Pancreas (tissue), 10 donors: ENCODE measurements at regions not wholly inside any gene's neighbourhood (a gene's known extent, or its start where the extent isn't known, plus 50 kb on each side); places are given as distances from the start of the nearest gene placed in this dataset.

Source experiments
- ATAC-seq, 4 donors: fragments of 200-7000 bp; cut with Tn5 transposase; one replicate each; pipeline versions ENCODE4 v1.8.0 to v1.9.1; 2020; ENCODE audit warnings: mild to moderate bottlenecking in 4 of 4, moderate library complexity in 4 of 4
- DNase-seq, 6 donors: peaks; one replicate each; pipeline ENCODE4 v3.0.0-alpha.2; 2020
- FAIRE-seq: peaks from 2 replicates; lab custom pipeline; 2012; peaks lifted over from hg19 to GRCh38; lab: Jason Lieb, UNC
- H3K27ac ChIP-seq, 4 donors: fragments of 200-600 bp; sonication (generic); 1 replicate in 3 of 4; 2 replicates in 1 of 4; pipeline versions ENCODE4 v1.5.0 to v1.8.0; 2020
- H3K27me3 ChIP-seq, 4 donors: fragments of 200-600 bp; one replicate each; pipeline ENCODE4 v1.8.0; 2021
- H3K36me3 ChIP-seq, 3 donors: fragments of 200-600 bp; sonication (generic) in 1 of 3; one replicate each; pipeline versions ENCODE4 v1.5.0 to v1.8.0; 2020 to 2021
- H3K4me1 ChIP-seq, 3 donors: fragments of 200-600 bp; one replicate each; pipeline ENCODE4 v1.8.0; 2021
- H3K4me3 ChIP-seq, 4 donors: fragments of 200-600 bp; sonication (generic) in 2 of 4; one replicate each; pipeline versions ENCODE4 v1.5.0 to v1.8.0; 2020 to 2021
- H3K9me3 ChIP-seq, 4 donors: fragments of 200-600 bp; one replicate each; pipeline ENCODE4 v1.8.0; 2021
- WGBS, 2 donors: extraction: QIAGEN DNeasy Blood & Tissue Kit; methylation state at CpG; one replicate each; pipeline ENCODE4 v1.1.7; 2013; 5-methylcytosine and 5-hydroxymethylcytosine counted together
- intact Hi-C, 3 donors: fragments of 100-400 bp; cut with DNase I; formaldehyde crosslinking; loops; one replicate each; pipeline versions ENCODE4 v1.11.1 to v1.14.2; 2022
- TF ChIP-seq, protein P1 (sequence below), 4 donors: fragments of 200-600 bp; sonication (generic) in 3 of 4; IDR thresholded peaks; one replicate each; pipeline versions ENCODE4 v1.5.0 to v1.8.0; 2021; ENCODE audit warnings: antibody characterized with exemption in 4 of 4
- donor health status: healthy with polysubstance abuse.
- donor health status: DM: no; HTN: no; CAD: no; lungs with moderate emphysema.
- donor health status: DM: no; HTN: no; CAD: no.
- donor health status: control.
- donor health status: control.
- donor health status: Bipolar disorder and iron deficiency.
- donor health status: DM: yes; HTN: yes; CAD: no.
- donor health status: DM: no; HTN: no; CAD: no.
- donor health status: DM: no; HTN: no; CAD: no.
- donor health status: DM: yes; HTN: yes; CAD: no.

DNA sequence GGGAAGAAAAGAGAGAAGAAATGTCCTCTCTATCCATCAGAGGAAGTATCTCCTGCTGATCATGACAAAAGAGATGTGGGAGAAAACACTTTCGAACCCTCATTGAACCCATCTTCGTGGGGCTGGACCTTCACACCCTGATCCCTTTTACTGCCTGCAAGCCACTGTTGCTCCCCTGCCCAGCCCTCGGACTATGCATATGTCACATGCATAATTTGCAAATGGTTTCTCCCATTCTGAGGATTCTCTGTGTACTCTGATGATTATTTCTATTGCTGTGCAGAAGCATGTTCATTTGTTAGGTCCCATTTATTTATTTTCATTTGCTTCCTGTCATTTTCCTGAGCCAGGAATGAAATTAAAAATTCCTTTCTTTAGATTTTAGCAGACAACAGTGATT is 64.7 kb downstream of the DNAAF9 start:
- Histone ChIP-seq H3K36me3 (peaks cover 0 to 12% (median 0%) of the 10 kb centered on the region in 3 donors), H3K27ac (no peak overlapping the region), H3K4me3 (no peak overlapping the region), H3K27me3 (no peaks in the 10 kb centered on the region), H3K9me3 (no peaks in the 10 kb centered on the region), H3K4me1 (peaks cover 0 to 8% (median 4%) of the 10 kb centered on the region in 3 donors)
- TF ChIP-seq, protein P1, sequence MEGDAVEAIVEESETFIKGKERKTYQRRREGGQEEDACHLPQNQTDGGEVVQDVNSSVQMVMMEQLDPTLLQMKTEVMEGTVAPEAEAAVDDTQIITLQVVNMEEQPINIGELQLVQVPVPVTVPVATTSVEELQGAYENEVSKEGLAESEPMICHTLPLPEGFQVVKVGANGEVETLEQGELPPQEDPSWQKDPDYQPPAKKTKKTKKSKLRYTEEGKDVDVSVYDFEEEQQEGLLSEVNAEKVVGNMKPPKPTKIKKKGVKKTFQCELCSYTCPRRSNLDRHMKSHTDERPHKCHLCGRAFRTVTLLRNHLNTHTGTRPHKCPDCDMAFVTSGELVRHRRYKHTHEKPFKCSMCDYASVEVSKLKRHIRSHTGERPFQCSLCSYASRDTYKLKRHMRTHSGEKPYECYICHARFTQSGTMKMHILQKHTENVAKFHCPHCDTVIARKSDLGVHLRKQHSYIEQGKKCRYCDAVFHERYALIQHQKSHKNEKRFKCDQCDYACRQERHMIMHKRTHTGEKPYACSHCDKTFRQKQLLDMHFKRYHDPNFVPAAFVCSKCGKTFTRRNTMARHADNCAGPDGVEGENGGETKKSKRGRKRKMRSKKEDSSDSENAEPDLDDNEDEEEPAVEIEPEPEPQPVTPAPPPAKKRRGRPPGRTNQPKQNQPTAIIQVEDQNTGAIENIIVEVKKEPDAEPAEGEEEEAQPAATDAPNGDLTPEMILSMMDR (IDR thresholded peaks at IDR 0.05): no peak
- FAIRE-seq (no peak), ATAC-seq (no peak), DNase-seq (no peak)
- WGBS, 2 donors: 94 to 100% methylated on average over 3 of the region's 3 CpGs
- intact Hi-C loops: no loop called here

DNA sequence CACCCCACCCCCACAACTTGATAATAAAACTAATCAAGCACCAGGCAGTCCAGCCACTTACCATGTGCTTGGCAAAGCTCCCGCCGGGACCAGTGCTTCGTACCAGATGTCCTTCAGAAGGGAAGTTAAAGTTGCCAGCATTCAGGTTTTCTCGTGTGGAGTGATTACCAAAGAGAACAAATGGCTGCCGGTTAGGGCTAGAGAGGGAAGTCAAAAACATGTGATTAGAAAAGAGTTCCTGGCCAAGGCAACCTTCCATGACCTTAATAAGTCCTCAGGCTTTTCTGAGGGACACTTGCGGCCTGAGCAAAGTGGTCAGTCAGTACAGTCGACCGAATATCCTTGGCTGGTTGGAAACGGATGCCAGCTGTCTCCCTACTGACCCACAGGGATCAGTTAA is 67.0 kb downstream of the DNAAF9 start:
- intact Hi-C loops: no loop called here
- H3K27me3 ChIP-seq: no peaks in the 10 kb centered on the region
- peak overlapping the region in 3 of 4 donors; percentile 30 to 66 (median 53) for H3K27ac ChIP-seq
- TF ChIP-seq, protein P1 (IDR thresholded peaks at IDR 0.05): no peak
- peak; percentile 86 to 96 (median 92) for ATAC-seq
- H3K4me3 ChIP-seq: no peak overlapping the region
- no peaks in the 10 kb centered on the region for H3K9me3 ChIP-seq
- no peak for FAIRE-seq
- 19 to 21% methylated on average over 9 of the region's 9 CpGs for WGBS, 2 donors
- peak; percentile 72 to 92 (median 78) for DNase-seq
- peaks cover 0 to under 1% (median 0%) of the 10 kb centered on the region in 3 donors for H3K36me3 ChIP-seq
- H3K4me1 ChIP-seq: peaks cover 0 to 8% (median 4%) of the 10 kb centered on the region in 3 donors

DNA sequence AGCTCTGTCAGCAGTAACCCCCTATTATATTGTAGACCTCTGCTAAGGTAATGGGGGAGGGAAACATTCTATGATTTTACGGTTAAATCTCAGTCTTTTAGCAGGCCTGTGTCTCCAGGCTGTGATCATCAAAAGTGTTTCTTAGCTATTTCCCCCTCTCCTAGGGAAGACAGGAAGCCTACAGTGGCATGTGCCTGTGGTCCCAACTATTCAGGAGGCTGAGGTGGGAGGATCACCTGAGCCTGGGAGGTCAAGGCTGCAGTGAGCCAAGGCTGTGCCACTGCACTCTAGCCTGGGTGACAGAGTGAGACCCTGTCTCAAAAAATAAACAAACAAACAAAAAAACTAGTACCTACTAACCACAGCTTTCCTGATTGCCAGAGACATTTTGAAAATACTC is 67.9 kb downstream of the DNAAF9 start:
- H3K27ac ChIP-seq: no peak overlapping the region
- H3K4me3 ChIP-seq: no peak overlapping the region
- TF ChIP-seq, protein P1 (IDR thresholded peaks at IDR 0.05): no peak
- WGBS, 2 donors: 96 to 98% methylated on average over 1 of the region's 1 CpG
- intact Hi-C loops: no loop called here
- H3K36me3 ChIP-seq: no peaks in the 10 kb centered on the region
- H3K9me3 ChIP-seq: no peaks in the 10 kb centered on the region
- no peak for DNase-seq
- no peak for FAIRE-seq
- peaks cover 0 to 8% (median 4%) of the 10 kb centered on the region in 3 donors for H3K4me1 ChIP-seq
- no peaks in the 10 kb centered on the region for H3K27me3 ChIP-seq
- ATAC-seq: no peak

DNA sequence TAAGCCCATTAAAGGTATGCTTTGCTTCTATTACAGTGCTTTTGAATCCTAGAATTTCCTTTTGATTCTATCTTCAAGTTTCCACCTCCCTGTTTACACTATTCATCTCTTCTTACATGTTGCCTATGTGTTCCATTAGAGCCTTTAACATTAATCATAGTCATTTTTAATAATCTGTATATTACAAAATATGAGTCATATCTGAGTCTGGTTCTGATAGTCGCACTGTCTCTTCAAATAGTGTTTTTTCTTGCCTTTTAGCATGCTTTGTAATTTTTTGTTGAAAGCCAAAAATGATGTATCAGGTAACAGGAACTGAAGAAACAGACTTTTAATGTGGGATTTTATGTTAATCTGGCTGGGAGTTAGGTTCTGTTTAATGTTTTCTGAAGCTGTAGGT is 68.4 kb downstream of the DNAAF9 start:
- intact Hi-C loops: no loop called here
- H3K27ac ChIP-seq: no peak overlapping the region
- TF ChIP-seq, protein P1 (IDR thresholded peaks at IDR 0.05): no peak
- no peak overlapping the region for H3K4me3 ChIP-seq
- H3K4me1 ChIP-seq: peaks cover 0 to 8% (median 4%) of the 10 kb centered on the region in 3 donors
- no peaks in the 10 kb centered on the region for H3K9me3 ChIP-seq
- WGBS, 2 donors: 94 to 96% methylated on average over 1 of the region's 1 CpG
- no peak for FAIRE-seq
- H3K36me3 ChIP-seq: no peaks in the 10 kb centered on the region
- no peaks in the 10 kb centered on the region for H3K27me3 ChIP-seq
- ATAC-seq: no peak
- DNase-seq: no peak

DNA sequence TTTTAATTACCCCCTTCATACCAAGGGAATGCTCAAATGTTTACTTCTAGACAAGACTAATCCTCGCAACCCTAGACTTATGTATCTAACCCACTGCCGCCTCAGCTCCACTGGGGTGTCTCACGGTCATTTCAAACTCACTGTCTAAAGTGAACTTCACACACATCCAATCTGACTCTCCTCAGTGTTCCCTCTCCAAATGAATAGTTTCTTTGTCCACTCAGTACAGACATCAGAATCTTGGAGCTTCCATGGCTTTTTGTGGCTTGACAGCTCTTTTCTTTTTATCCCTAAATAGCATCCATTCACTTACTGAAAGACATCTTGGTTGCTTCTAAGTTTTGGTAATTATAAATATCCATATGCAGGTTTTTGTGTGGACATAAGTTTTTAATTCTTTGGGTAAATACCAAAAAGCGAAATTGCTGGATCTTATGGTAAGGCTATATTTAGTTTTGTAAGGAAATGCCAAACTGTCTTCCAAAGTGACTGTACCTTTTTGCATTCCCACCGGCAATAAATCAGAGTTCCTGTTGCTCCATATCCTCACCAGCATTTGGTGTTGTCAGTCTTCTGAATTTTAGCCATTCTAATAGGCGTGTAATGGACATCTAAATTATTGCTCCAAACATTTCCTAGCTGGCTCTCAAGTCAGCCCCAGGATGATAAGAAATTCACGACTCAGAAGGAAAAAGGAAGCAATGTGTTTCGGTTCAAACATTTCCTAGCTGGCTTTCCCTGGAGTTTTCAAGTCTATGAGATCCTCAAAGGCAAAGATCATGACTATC is 73.1 kb downstream of the DNAAF9 start:
- DNase-seq (no peak), ATAC-seq (no peak), FAIRE-seq (no peak)
- TF ChIP-seq, protein P1 (IDR thresholded peaks at IDR 0.05): no peak
- Histone ChIP-seq H3K4me1 (no peaks in the 10 kb centered on the region), H3K4me3 (no peak overlapping the region), H3K27me3 (no peaks in the 10 kb centered on the region), H3K27ac (no peak overlapping the region), H3K9me3 (no peaks in the 10 kb centered on the region), H3K36me3 (peaks cover 0 to 3% (median 0%) of the 10 kb centered on the region in 3 donors)
- 87 to 90% methylated on average over 8 of the region's 8 CpGs for WGBS, 2 donors
- intact Hi-C loops: no loop called here
